Pancreas (tissue), 10 donors: ENCODE measurements at regions not wholly inside any gene's neighbourhood (a gene's known extent, or its start where the extent isn't known, plus 50 kb on each side); places are given as distances from the start of the nearest gene placed in this dataset.
A peak's percentile ranks its signal among the peaks of the same experiment; 100 is the strongest.
"Not testable (repeated sequence)": the region's sequence is repeated elsewhere in the genome, so short reads cannot be mapped to it uniquely, and the experiment has no call there.

Source experiments
- ATAC-seq, 4 donors: fragments of 200-7000 bp; cut with Tn5 transposase; one replicate each; pipeline versions ENCODE4 v1.8.0 to v1.9.1; 2020; ENCODE audit warnings: mild to moderate bottlenecking in 4 of 4, moderate library complexity in 4 of 4
- DNase-seq, 6 donors: peaks; one replicate each; pipeline ENCODE4 v3.0.0-alpha.2; 2020
- FAIRE-seq: peaks from 2 replicates; lab custom pipeline; 2012; peaks lifted over from hg19 to GRCh38; lab: Jason Lieb, UNC
- H3K27ac ChIP-seq, 4 donors: fragments of 200-600 bp; sonication (generic); 1 replicate in 3 of 4; 2 replicates in 1 of 4; pipeline versions ENCODE4 v1.5.0 to v1.8.0; 2020
- H3K27me3 ChIP-seq, 4 donors: fragments of 200-600 bp; one replicate each; pipeline ENCODE4 v1.8.0; 2021
- H3K36me3 ChIP-seq, 3 donors: fragments of 200-600 bp; sonication (generic) in 1 of 3; one replicate each; pipeline versions ENCODE4 v1.5.0 to v1.8.0; 2020 to 2021
- H3K4me1 ChIP-seq, 3 donors: fragments of 200-600 bp; one replicate each; pipeline ENCODE4 v1.8.0; 2021
- H3K4me3 ChIP-seq, 4 donors: fragments of 200-600 bp; sonication (generic) in 2 of 4; one replicate each; pipeline versions ENCODE4 v1.5.0 to v1.8.0; 2020 to 2021
- H3K9me3 ChIP-seq, 4 donors: fragments of 200-600 bp; one replicate each; pipeline ENCODE4 v1.8.0; 2021
- CTCF ChIP-seq, 4 donors: fragments of 200-600 bp; sonication (generic) in 3 of 4; IDR thresholded peaks; one replicate each; pipeline versions ENCODE4 v1.5.0 to v1.8.0; 2021; ENCODE audit warnings: antibody characterized with exemption in 4 of 4
- WGBS, 2 donors: extraction: QIAGEN DNeasy Blood & Tissue Kit; methylation state at CpG; one replicate each; pipeline ENCODE4 v1.1.7; 2013; 5-methylcytosine and 5-hydroxymethylcytosine counted together
- intact Hi-C, 3 donors: fragments of 100-400 bp; cut with DNase I; formaldehyde crosslinking; loops; one replicate each; pipeline versions ENCODE4 v1.11.1 to v1.14.2; 2022
- donor health status: healthy with polysubstance abuse.
- donor health status: DM: no; HTN: no; CAD: no; lungs with moderate emphysema.
- donor health status: DM: no; HTN: no; CAD: no.
- donor health status: control.
- donor health status: control.
- donor health status: Bipolar disorder and iron deficiency.
- donor health status: DM: yes; HTN: yes; CAD: no.
- donor health status: DM: no; HTN: no; CAD: no.
- donor health status: DM: no; HTN: no; CAD: no.
- donor health status: DM: yes; HTN: yes; CAD: no.

DNA sequence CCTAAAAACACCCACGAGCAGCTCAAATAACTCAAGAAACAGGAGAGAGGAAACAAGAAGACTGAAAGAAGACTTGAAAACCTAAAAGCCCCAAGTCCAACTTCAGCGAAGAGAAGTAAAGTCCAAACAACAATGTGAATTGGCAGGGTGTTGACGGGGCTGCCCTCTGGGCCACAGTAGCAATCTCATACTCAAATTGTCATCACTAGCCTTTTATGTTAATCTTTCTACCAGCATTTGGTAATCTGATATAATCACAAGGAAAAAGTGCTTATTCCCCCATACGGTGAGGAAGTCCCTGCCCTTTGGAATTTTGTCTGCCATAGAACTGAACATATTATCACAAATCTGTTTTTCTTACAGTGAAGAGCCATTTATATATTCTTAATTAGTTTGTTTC is 51.5 kb upstream of the IFNE start:
- Histone ChIP-seq H3K36me3 (no peaks in the 10 kb centered on the region), H3K27ac (no peak overlapping the region), H3K4me3 (no peak overlapping the region), H3K9me3 (no peaks in the 10 kb centered on the region), H3K4me1 (no peaks in the 10 kb centered on the region), H3K27me3 (no peaks in the 10 kb centered on the region)
- no peak for ATAC-seq
- FAIRE-seq, result no peak
- no peak for DNase-seq
- 50 to 54% methylated on average over 4 of the region's 4 CpGs for WGBS, 2 donors
- intact Hi-C loops, result no loop called here
- TF ChIP-seq CTCF (IDR thresholded peaks at IDR 0.05), result no peak

GRCh38 chr9:21535396-21535795 is 53.3 kb upstream of the IFNE start:
- WGBS, 2 donors, result 75 to 85% methylated on average over 2 of the region's 2 CpGs
- H3K27ac ChIP-seq, result no peak overlapping the region
- no peaks in the 10 kb centered on the region for H3K36me3 ChIP-seq
- no peak for ATAC-seq
- H3K27me3 ChIP-seq, result no peaks in the 10 kb centered on the region
- no peak overlapping the region for H3K4me3 ChIP-seq
- no peak for DNase-seq
- TF ChIP-seq CTCF (IDR thresholded peaks at IDR 0.05), result no peak
- H3K9me3 ChIP-seq, result no peaks in the 10 kb centered on the region
- intact Hi-C loops, result no loop called here
- no peak for FAIRE-seq
- no peaks in the 10 kb centered on the region for H3K4me1 ChIP-seq

- no peak overlapping the region for H3K27ac ChIP-seq
- intact Hi-C loops, result no loop called here
- 57 to 59% methylated on average over 2 of the region's 2 CpGs for WGBS, 2 donors
- no peak for FAIRE-seq
- ATAC-seq, result no peak
- peaks cover 0 to 11% (median 0%) of the 10 kb centered on the region in 4 donors for H3K27me3 ChIP-seq
- H3K4me3 ChIP-seq, result no peak overlapping the region
- H3K4me1 ChIP-seq, result peaks cover 0 to 8% (median 0%) of the 10 kb centered on the region in 3 donors
- no peaks in the 10 kb centered on the region for H3K9me3 ChIP-seq
- no peak for DNase-seq
- no peak for TF ChIP-seq CTCF (IDR thresholded peaks at IDR 0.05)
- no peaks in the 10 kb centered on the region for H3K36me3 ChIP-seq
Measured at GRCh38 chr9:21542787-21543186, 60.7 kb upstream of the IFNE start.

DNA sequence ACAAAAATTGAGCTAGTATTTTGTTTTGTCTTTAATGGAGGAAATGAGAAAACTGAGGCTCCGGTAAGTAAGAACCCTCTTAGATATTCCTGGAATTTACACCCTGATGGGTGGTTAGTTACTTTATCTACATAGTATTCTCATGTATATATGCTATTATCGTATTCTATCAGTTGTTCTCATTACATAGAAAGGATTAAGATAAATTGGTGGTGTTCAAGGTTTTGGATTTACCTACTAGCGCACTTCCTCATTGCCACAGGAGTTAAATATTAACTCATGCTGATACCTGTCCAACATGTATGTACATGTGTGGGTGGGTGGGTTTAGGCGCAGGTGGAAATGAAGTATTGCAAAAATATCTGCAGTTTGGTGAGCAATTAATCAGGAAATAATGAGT is 61.1 kb upstream of the IFNE start:
- peaks cover 0 to 11% (median 0%) of the 10 kb centered on the region in 4 donors for H3K27me3 ChIP-seq
- ATAC-seq (peak in 2 of 4 donors; percentile 44 to 67), DNase-seq (no peak), FAIRE-seq (no peak)
- H3K9me3 ChIP-seq, result no peaks in the 10 kb centered on the region
- no peak overlapping the region for H3K4me3 ChIP-seq
- intact Hi-C loops, result no loop called here
- peaks cover 0 to 8% (median 0%) of the 10 kb centered on the region in 3 donors for H3K4me1 ChIP-seq
- 14 to 16% methylated on average over 4 of the region's 4 CpGs for WGBS, 2 donors
- H3K36me3 ChIP-seq, result no peaks in the 10 kb centered on the region
- H3K27ac ChIP-seq, result no peak overlapping the region
- TF ChIP-seq CTCF (IDR thresholded peaks at IDR 0.05), result no peak

- ATAC-seq, FAIRE-seq, intact Hi-C loops, H3K27ac ChIP-seq, H3K4me3 ChIP-seq, DNase-seq, H3K36me3 ChIP-seq, H3K4me1 ChIP-seq, H3K9me3 ChIP-seq: not testable (repeated sequence)
- 73 to 87% methylated on average over 4 of the region's 4 CpGs for WGBS, 2 donors
- peaks cover 0 to 11% (median 0%) of the 10 kb centered on the region in 4 donors for H3K27me3 ChIP-seq
Measured at GRCh38 chr9:21543816-21544215, 61.7 kb upstream of the IFNE start.
